ENCODE measurements at regions not wholly inside any gene's neighbourhood (a gene's known extent, or its start where the extent isn't known, plus 50 kb on each side); places are given as distances from the start of the nearest gene placed in this dataset.
"Not testable (repeated sequence)": the region's sequence is repeated elsewhere in the genome, so short reads cannot be mapped to it uniquely, and the experiment has no call there.

GRCh38 chr4:112086036-112086434 is 59.2 kb upstream of the FAM241A start:
- H3K4me3 ChIP-seq (ENCODE audit: low read depth, low read length): no peak overlapping the region
- no peak for DNase-seq (ENCODE audit: low read depth)
- TF ChIP-seq CTCF (IDR thresholded peaks at IDR 0.05; ENCODE audit: control insufficient read depth, extremely low read depth, insufficient read depth): no peak

DNA sequence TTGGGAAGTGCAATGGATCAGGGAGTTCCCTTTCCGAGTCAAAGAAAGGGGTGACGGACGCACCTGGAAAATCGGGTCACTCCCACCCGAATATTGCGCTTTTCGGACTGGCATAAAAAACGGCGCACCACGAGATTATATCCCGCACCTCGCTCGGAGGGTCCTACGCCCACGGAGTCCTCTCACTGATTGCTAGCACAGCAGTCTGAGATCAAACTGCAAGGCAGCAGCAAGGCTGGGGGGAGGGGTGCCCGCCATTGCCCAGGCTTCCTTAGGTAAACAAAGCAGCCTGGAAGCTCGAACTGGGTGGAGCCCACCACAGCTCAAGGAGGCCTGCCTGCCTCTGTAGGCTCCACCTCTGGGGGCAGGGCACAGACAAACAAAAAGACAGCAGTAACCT is 58.6 kb upstream of the FAM241A start:
- not testable (repeated sequence) for H3K4me3 ChIP-seq (ENCODE audit: low read depth, low read length); DNase-seq (ENCODE audit: low read depth)

DNA sequence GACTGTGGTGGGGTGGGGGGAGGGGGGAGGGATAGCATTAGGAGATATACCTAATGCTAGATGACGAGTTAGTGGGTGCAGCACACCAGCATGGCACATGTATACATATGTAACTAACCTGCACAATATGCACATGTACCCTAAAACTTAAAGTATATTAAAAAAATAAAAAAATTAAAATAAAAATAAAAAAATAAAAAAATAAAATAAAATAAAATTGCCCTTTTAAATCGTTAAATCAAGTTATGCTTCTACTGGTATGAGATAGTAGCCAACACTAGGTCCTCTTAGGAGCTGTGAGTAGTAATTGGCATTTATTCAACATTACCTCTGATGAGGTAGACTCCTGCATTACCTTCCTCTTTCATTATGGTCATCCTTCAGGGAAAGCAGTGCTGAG is 52.9 kb upstream of the FAM241A start:
- DNase-seq (ENCODE audit: low read depth); H3K4me3 ChIP-seq (ENCODE audit: low read depth, low read length): not testable (repeated sequence)

- peak; percentile 86 for DNase-seq (ENCODE audit: low read depth)
- H3K4me3 ChIP-seq (ENCODE audit: low read depth, low read length): no peak overlapping the region
- TF ChIP-seq CTCF (IDR thresholded peaks at IDR 0.05; ENCODE audit: control insufficient read depth, extremely low read depth, insufficient read depth): no peak
These were observed 51.5 kb upstream of the FAM241A start for GRCh38 chr4:112093636-112094202.

DNA sequence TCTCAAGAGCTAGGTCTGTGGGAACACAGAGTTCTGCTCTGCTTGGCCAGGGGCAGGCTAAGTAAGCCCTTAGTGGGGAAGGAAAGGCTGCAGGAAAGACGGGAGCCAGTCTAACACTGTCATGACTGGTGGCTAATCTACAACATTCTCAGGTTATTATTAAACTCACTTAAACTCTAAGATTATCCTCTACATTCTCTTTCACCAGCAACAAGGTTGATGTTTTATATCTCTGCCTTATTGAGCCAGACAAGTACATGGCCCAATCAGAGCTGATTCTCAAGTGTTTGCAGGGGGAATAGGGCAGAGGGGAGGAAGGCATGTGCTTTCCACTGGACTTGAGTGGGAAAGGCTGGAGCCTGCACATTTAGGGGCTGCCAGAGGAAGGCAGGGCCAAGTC is 50.9 kb upstream of the FAM241A start:
- no peak overlapping the region for H3K4me3 ChIP-seq (ENCODE audit: low read depth, low read length)
- TF ChIP-seq CTCF (IDR thresholded peaks at IDR 0.05; ENCODE audit: control insufficient read depth, extremely low read depth, insufficient read depth): no peak
- no peak for DNase-seq (ENCODE audit: low read depth)
